ENCODE measurements at regions not wholly inside any gene's neighbourhood (a gene's known extent, or its start where the extent isn't known, plus 50 kb on each side); places are given as distances from the start of the nearest gene placed in this dataset.
"Not testable (repeated sequence)": the region's sequence is repeated elsewhere in the genome, so short reads cannot be mapped to it uniquely, and the experiment has no call there.

GRCh38 chr2:198517976-198518375 lies 713.6 kb downstream of the PLCL1 start:
- no peak overlapping the region for H3K27ac Mint-ChIP-seq
- no peaks in the 10 kb centered on the region for H3K9me3 Mint-ChIP-seq
- no peaks in the 10 kb centered on the region for H3K27me3 Mint-ChIP-seq
- H3K4me1 Mint-ChIP-seq = no peaks in the 10 kb centered on the region
- intact Hi-C loops (cut with micrococcal nuclease) = no loop called here
- no peak for DNase-seq
- no peak overlapping the region for H3K4me3 Mint-ChIP-seq
- no peaks in the 10 kb centered on the region for H3K36me3 Mint-ChIP-seq (ENCODE audit: low read depth)

GRCh38 chr2:198508610-198509009 lies 704.2 kb downstream of the PLCL1 start:
- intact Hi-C loops (cut with micrococcal nuclease); H3K27ac Mint-ChIP-seq; H3K4me3 Mint-ChIP-seq; H3K36me3 Mint-ChIP-seq (ENCODE audit: low read depth); H3K4me1 Mint-ChIP-seq; DNase-seq; H3K27me3 Mint-ChIP-seq; H3K9me3 Mint-ChIP-seq: not testable (repeated sequence)

GRCh38 chr2:198499539-198499938 lies 695.1 kb downstream of the PLCL1 start:
- Mint-ChIP-seq H3K4me1 (no peaks in the 10 kb centered on the region), H3K27me3 (no peaks in the 10 kb centered on the region), H3K27ac (no peak overlapping the region), H3K4me3 (no peak overlapping the region), H3K9me3 (no peaks in the 10 kb centered on the region), H3K36me3 (ENCODE audit: low read depth) (no peaks in the 10 kb centered on the region)
- no peak for DNase-seq
- intact Hi-C loops (cut with micrococcal nuclease) = no loop called here

- DNase-seq = no peak
- intact Hi-C loops (cut with micrococcal nuclease) = no loop called here
- Mint-ChIP-seq H3K4me1 (no peaks in the 10 kb centered on the region), H3K4me3 (no peak overlapping the region), H3K36me3 (ENCODE audit: low read depth) (no peaks in the 10 kb centered on the region), H3K9me3 (no peaks in the 10 kb centered on the region), H3K27me3 (no peaks in the 10 kb centered on the region), H3K27ac (no peak overlapping the region)
Observed at GRCh38 chr2:198498516-198498915, 694.1 kb downstream of the PLCL1 start.

GRCh38 chr2:198498048-198498447 lies 693.7 kb downstream of the PLCL1 start:
- H3K4me3 Mint-ChIP-seq = no peak overlapping the region
- intact Hi-C loops (cut with micrococcal nuclease) = no loop called here
- no peak overlapping the region for H3K27ac Mint-ChIP-seq
- H3K9me3 Mint-ChIP-seq = no peaks in the 10 kb centered on the region
- no peaks in the 10 kb centered on the region for H3K36me3 Mint-ChIP-seq (ENCODE audit: low read depth)
- DNase-seq = no peak
- no peaks in the 10 kb centered on the region for H3K27me3 Mint-ChIP-seq
- H3K4me1 Mint-ChIP-seq = no peaks in the 10 kb centered on the region

GRCh38 chr2:198494931-198495330 lies 690.5 kb downstream of the PLCL1 start:
- Mint-ChIP-seq H3K36me3 (ENCODE audit: low read depth) (no peaks in the 10 kb centered on the region), H3K27ac (no peak overlapping the region), H3K4me3 (no peak overlapping the region), H3K9me3 (no peaks in the 10 kb centered on the region), H3K4me1 (no peaks in the 10 kb centered on the region), H3K27me3 (no peaks in the 10 kb centered on the region)
- intact Hi-C loops (cut with micrococcal nuclease) = no loop called here
- DNase-seq = no peak

- Mint-ChIP-seq H3K36me3 (ENCODE audit: low read depth) (no peaks in the 10 kb centered on the region), H3K27ac (no peak overlapping the region), H3K4me3 (no peak overlapping the region), H3K9me3 (no peaks in the 10 kb centered on the region), H3K27me3 (no peaks in the 10 kb centered on the region), H3K4me1 (no peaks in the 10 kb centered on the region)
- no peak for DNase-seq
- intact Hi-C loops (cut with micrococcal nuclease) = no loop called here
Observed at GRCh38 chr2:198490748-198491147, 686.4 kb downstream of the PLCL1 start.

GRCh38 chr2:198488964-198489363 lies 684.6 kb downstream of the PLCL1 start:
- H3K9me3 Mint-ChIP-seq = no peaks in the 10 kb centered on the region

GRCh38 chr2:198483051-198483450 lies 678.7 kb downstream of the PLCL1 start:
- H3K36me3 Mint-ChIP-seq (ENCODE audit: low read depth) = no peaks in the 10 kb centered on the region
- intact Hi-C loops (cut with micrococcal nuclease) = no loop called here
- H3K27ac Mint-ChIP-seq = no peak overlapping the region
- H3K9me3 Mint-ChIP-seq = no peaks in the 10 kb centered on the region
- peaks cover 2% of the 10 kb centered on the region for H3K27me3 Mint-ChIP-seq
- H3K4me3 Mint-ChIP-seq = no peak overlapping the region
- no peak for DNase-seq
- no peaks in the 10 kb centered on the region for H3K4me1 Mint-ChIP-seq

More at GRCh38 chr2:198488964-198489363, 684.6 kb downstream of the PLCL1 start:
- Mint-ChIP-seq H3K27me3 (no peaks in the 10 kb centered on the region), H3K4me3 (no peak overlapping the region), H3K4me1 (no peaks in the 10 kb centered on the region), H3K27ac (no peak overlapping the region), H3K36me3 (ENCODE audit: low read depth) (no peaks in the 10 kb centered on the region)
- intact Hi-C loops (cut with micrococcal nuclease) = no loop called here
- DNase-seq = no peak

GRCh38 chr2:198479065-198479464 lies 674.7 kb downstream of the PLCL1 start:
- Mint-ChIP-seq H3K4me3 (no peak overlapping the region), H3K9me3 (no peaks in the 10 kb centered on the region)

GRCh38 chr2:198478361-198478760 lies 674.0 kb downstream of the PLCL1 start:
- H3K9me3 Mint-ChIP-seq = no peaks in the 10 kb centered on the region
- intact Hi-C loops (cut with micrococcal nuclease) = no loop called here
- no peak overlapping the region for H3K4me3 Mint-ChIP-seq
- no peak for DNase-seq
- H3K36me3 Mint-ChIP-seq (ENCODE audit: low read depth) = no peaks in the 10 kb centered on the region
- H3K4me1 Mint-ChIP-seq = no peaks in the 10 kb centered on the region
- H3K27me3 Mint-ChIP-seq = peaks cover under 1% of the 10 kb centered on the region
- no peak overlapping the region for H3K27ac Mint-ChIP-seq

More at GRCh38 chr2:198479065-198479464, 674.7 kb downstream of the PLCL1 start:
- Mint-ChIP-seq H3K4me1 (no peaks in the 10 kb centered on the region), H3K36me3 (ENCODE audit: low read depth) (no peaks in the 10 kb centered on the region), H3K27me3 (peaks cover 2% of the 10 kb centered on the region), H3K27ac (no peak overlapping the region)
- intact Hi-C loops (cut with micrococcal nuclease) = no loop called here
- DNase-seq = no peak

GRCh38 chr2:198476007-198476406 lies 671.6 kb downstream of the PLCL1 start:
- no peaks in the 10 kb centered on the region for H3K36me3 Mint-ChIP-seq (ENCODE audit: low read depth)
- no peak overlapping the region for H3K4me3 Mint-ChIP-seq
- H3K4me1 Mint-ChIP-seq = no peaks in the 10 kb centered on the region
- no peak overlapping the region for H3K27ac Mint-ChIP-seq
- no peaks in the 10 kb centered on the region for H3K9me3 Mint-ChIP-seq
- H3K27me3 Mint-ChIP-seq = no peaks in the 10 kb centered on the region
- DNase-seq = no peak
- intact Hi-C loops (cut with micrococcal nuclease) = no loop called here

- no peak overlapping the region for H3K4me3 Mint-ChIP-seq
Observed at GRCh38 chr2:198471291-198471690, 666.9 kb downstream of the PLCL1 start.

GRCh38 chr2:198468136-198468535 lies 663.7 kb downstream of the PLCL1 start:
- no peaks in the 10 kb centered on the region for H3K36me3 Mint-ChIP-seq (ENCODE audit: low read depth)
- H3K4me1 Mint-ChIP-seq = no peaks in the 10 kb centered on the region
- no peak overlapping the region for H3K4me3 Mint-ChIP-seq
- intact Hi-C loops (cut with micrococcal nuclease) = no loop called here
- no peak for DNase-seq
- H3K27me3 Mint-ChIP-seq = no peaks in the 10 kb centered on the region
- H3K27ac Mint-ChIP-seq = no peak overlapping the region
- H3K9me3 Mint-ChIP-seq = no peaks in the 10 kb centered on the region

More at GRCh38 chr2:198471291-198471690, 666.9 kb downstream of the PLCL1 start:
- no peaks in the 10 kb centered on the region for H3K9me3 Mint-ChIP-seq
- no peak overlapping the region for H3K27ac Mint-ChIP-seq
- DNase-seq = no peak
- intact Hi-C loops (cut with micrococcal nuclease) = no loop called here
- no peaks in the 10 kb centered on the region for H3K36me3 Mint-ChIP-seq (ENCODE audit: low read depth)
- H3K27me3 Mint-ChIP-seq = no peaks in the 10 kb centered on the region
- H3K4me1 Mint-ChIP-seq = no peaks in the 10 kb centered on the region

GRCh38 chr2:198465970-198466369 lies 661.6 kb downstream of the PLCL1 start:
- H3K4me3 Mint-ChIP-seq = no peak overlapping the region
- no peaks in the 10 kb centered on the region for H3K36me3 Mint-ChIP-seq (ENCODE audit: low read depth)
- H3K9me3 Mint-ChIP-seq = no peaks in the 10 kb centered on the region
- intact Hi-C loops (cut with micrococcal nuclease) = no loop called here
- no peak overlapping the region for H3K27ac Mint-ChIP-seq
- H3K27me3 Mint-ChIP-seq = no peaks in the 10 kb centered on the region
- DNase-seq = no peak
- H3K4me1 Mint-ChIP-seq = no peaks in the 10 kb centered on the region

Data from activated CD4-positive, alpha-beta T cell treated with anti-CD3 and anti-CD28 coated beads, Interleukin-2, amount 10 ng/mL, durations not matched to agents 24 days and 14 days (primary cell).